ENCODE measurements at regions not wholly inside any gene's neighbourhood (a gene's known extent, or its start where the extent isn't known, plus 50 kb on each side); places are given as distances from the start of the nearest gene placed in this dataset.
"Not testable (repeated sequence)": the region's sequence is repeated elsewhere in the genome, so short reads cannot be mapped to it uniquely, and the experiment has no call there.

GRCh38 chr4:17251101-17251500 lies 260.8 kb downstream of the QDPR start:
- H3K36me3 ChIP-seq (ENCODE audit: control insufficient read depth, insufficient read depth, low read length), result no peaks in the 10 kb centered on the region
- no peaks in the 10 kb centered on the region for H3K27me3 ChIP-seq (ENCODE audit: control insufficient read depth, insufficient read depth, low read length)
- DNase-seq, result no peak
- no peak overlapping the region for H3K4me3 ChIP-seq (ENCODE audit: low read length)
- no peaks in the 10 kb centered on the region for H3K4me1 ChIP-seq (ENCODE audit: control insufficient read depth, insufficient read depth, low read length)
- no peak overlapping the region for H3K27ac ChIP-seq (ENCODE audit: low read length)
- WGBS (ENCODE audit: insufficient coverage, low lambda C conversion rate), result 52% methylated on average over 2 of the region's 3 CpGs
- H3K9me3 ChIP-seq (ENCODE audit: control insufficient read depth, low read depth, low read length), result no peaks in the 10 kb centered on the region

GRCh38 chr4:17250591-17250990 lies 261.3 kb downstream of the QDPR start:
- no CpG with 5 or more reads among the region's 4 CpGs for WGBS (ENCODE audit: insufficient coverage, low lambda C conversion rate)
- Histone ChIP-seq H3K9me3 (ENCODE audit: control insufficient read depth, low read depth, low read length) (no peaks in the 10 kb centered on the region), H3K27ac (ENCODE audit: low read length) (no peak overlapping the region), H3K27me3 (ENCODE audit: control insufficient read depth, insufficient read depth, low read length) (no peaks in the 10 kb centered on the region), H3K4me1 (ENCODE audit: control insufficient read depth, insufficient read depth, low read length) (no peaks in the 10 kb centered on the region), H3K36me3 (ENCODE audit: control insufficient read depth, insufficient read depth, low read length) (no peaks in the 10 kb centered on the region), H3K4me3 (ENCODE audit: low read length) (no peak overlapping the region)
- DNase-seq, result no peak

GRCh38 chr4:17246656-17247055 lies 265.2 kb downstream of the QDPR start:
- Histone ChIP-seq H3K9me3 (ENCODE audit: control insufficient read depth, low read depth, low read length) (no peaks in the 10 kb centered on the region), H3K27ac (ENCODE audit: low read length) (no peak overlapping the region), H3K4me3 (ENCODE audit: low read length) (no peak overlapping the region), H3K4me1 (ENCODE audit: control insufficient read depth, insufficient read depth, low read length) (no peaks in the 10 kb centered on the region), H3K36me3 (ENCODE audit: control insufficient read depth, insufficient read depth, low read length) (no peaks in the 10 kb centered on the region), H3K27me3 (ENCODE audit: control insufficient read depth, insufficient read depth, low read length) (no peaks in the 10 kb centered on the region)
- no peak for DNase-seq
- 80% methylated on average over 2 of the region's 2 CpGs for WGBS (ENCODE audit: insufficient coverage, low lambda C conversion rate)

- Histone ChIP-seq H3K4me3 (ENCODE audit: low read length) (no peak overlapping the region), H3K27ac (ENCODE audit: low read length) (no peak overlapping the region), H3K27me3 (ENCODE audit: control insufficient read depth, insufficient read depth, low read length) (no peaks in the 10 kb centered on the region), H3K9me3 (ENCODE audit: control insufficient read depth, low read depth, low read length) (no peaks in the 10 kb centered on the region), H3K36me3 (ENCODE audit: control insufficient read depth, insufficient read depth, low read length) (no peaks in the 10 kb centered on the region), H3K4me1 (ENCODE audit: control insufficient read depth, insufficient read depth, low read length) (no peaks in the 10 kb centered on the region)
- no peak for DNase-seq
- 83% methylated on average over 1 of the region's 1 CpG for WGBS (ENCODE audit: insufficient coverage, low lambda C conversion rate)
Measured at GRCh38 chr4:17241835-17242234, 270.1 kb downstream of the QDPR start.

GRCh38 chr4:17238633-17239032 lies 273.3 kb downstream of the QDPR start:
- 85% methylated on average over 5 of the region's 6 CpGs for WGBS (ENCODE audit: insufficient coverage, low lambda C conversion rate)
- no peaks in the 10 kb centered on the region for H3K4me1 ChIP-seq (ENCODE audit: control insufficient read depth, insufficient read depth, low read length)
- no peaks in the 10 kb centered on the region for H3K9me3 ChIP-seq (ENCODE audit: control insufficient read depth, low read depth, low read length)
- no peak for DNase-seq
- H3K4me3 ChIP-seq (ENCODE audit: low read length), result no peak overlapping the region
- no peak overlapping the region for H3K27ac ChIP-seq (ENCODE audit: low read length)
- no peaks in the 10 kb centered on the region for H3K27me3 ChIP-seq (ENCODE audit: control insufficient read depth, insufficient read depth, low read length)
- no peaks in the 10 kb centered on the region for H3K36me3 ChIP-seq (ENCODE audit: control insufficient read depth, insufficient read depth, low read length)

- WGBS (ENCODE audit: insufficient coverage, low lambda C conversion rate), result no CpG with 5 or more reads among the region's 1 CpG
Measured at GRCh38 chr4:17236686-17237085, 275.2 kb downstream of the QDPR start.

GRCh38 chr4:17234678-17235077 lies 277.2 kb downstream of the QDPR start:
- Histone ChIP-seq H3K27ac (ENCODE audit: low read length) (no peak overlapping the region), H3K4me1 (ENCODE audit: control insufficient read depth, insufficient read depth, low read length) (no peaks in the 10 kb centered on the region), H3K27me3 (ENCODE audit: control insufficient read depth, insufficient read depth, low read length) (no peaks in the 10 kb centered on the region), H3K36me3 (ENCODE audit: control insufficient read depth, insufficient read depth, low read length) (no peaks in the 10 kb centered on the region), H3K4me3 (ENCODE audit: low read length) (no peak overlapping the region), H3K9me3 (ENCODE audit: control insufficient read depth, low read depth, low read length) (no peaks in the 10 kb centered on the region)
- WGBS (ENCODE audit: insufficient coverage, low lambda C conversion rate), result 80% methylated on average over 1 of the region's 1 CpG
- no peak for DNase-seq

More at GRCh38 chr4:17236686-17237085, 275.2 kb downstream of the QDPR start:
- Histone ChIP-seq H3K9me3 (ENCODE audit: control insufficient read depth, low read depth, low read length) (no peaks in the 10 kb centered on the region), H3K4me3 (ENCODE audit: low read length) (no peak overlapping the region), H3K4me1 (ENCODE audit: control insufficient read depth, insufficient read depth, low read length) (no peaks in the 10 kb centered on the region), H3K27me3 (ENCODE audit: control insufficient read depth, insufficient read depth, low read length) (no peaks in the 10 kb centered on the region), H3K36me3 (ENCODE audit: control insufficient read depth, insufficient read depth, low read length) (no peaks in the 10 kb centered on the region), H3K27ac (ENCODE audit: low read length) (no peak overlapping the region)
- no peak for DNase-seq

GRCh38 chr4:17232566-17233253 lies 279.2 kb downstream of the QDPR start:
- DNase-seq, result peak; percentile 9
- Histone ChIP-seq H3K9me3 (ENCODE audit: control insufficient read depth, low read depth, low read length) (no peaks in the 10 kb centered on the region), H3K36me3 (ENCODE audit: control insufficient read depth, insufficient read depth, low read length) (no peaks in the 10 kb centered on the region), H3K4me1 (ENCODE audit: control insufficient read depth, insufficient read depth, low read length) (no peaks in the 10 kb centered on the region), H3K27ac (ENCODE audit: low read length) (no peak overlapping the region), H3K27me3 (ENCODE audit: control insufficient read depth, insufficient read depth, low read length) (no peaks in the 10 kb centered on the region), H3K4me3 (ENCODE audit: low read length) (no peak overlapping the region)
- no CpG with 5 or more reads among the region's 3 CpGs for WGBS (ENCODE audit: insufficient coverage, low lambda C conversion rate)

GRCh38 chr4:17231880-17232475 lies 279.9 kb downstream of the QDPR start:
- H3K9me3 ChIP-seq (ENCODE audit: control insufficient read depth, low read depth, low read length); H3K27ac ChIP-seq (ENCODE audit: low read length); H3K36me3 ChIP-seq (ENCODE audit: control insufficient read depth, insufficient read depth, low read length); H3K4me1 ChIP-seq (ENCODE audit: control insufficient read depth, insufficient read depth, low read length); H3K27me3 ChIP-seq (ENCODE audit: control insufficient read depth, insufficient read depth, low read length); DNase-seq; H3K4me3 ChIP-seq (ENCODE audit: low read length): not testable (repeated sequence)
- WGBS (ENCODE audit: insufficient coverage, low lambda C conversion rate), result 63% methylated on average over 1 of the region's 9 CpGs

GRCh38 chr4:17230727-17231126 lies 281.2 kb downstream of the QDPR start:
- 80% methylated on average over 1 of the region's 1 CpG for WGBS (ENCODE audit: insufficient coverage, low lambda C conversion rate)
- H3K4me1 ChIP-seq (ENCODE audit: control insufficient read depth, insufficient read depth, low read length), result no peaks in the 10 kb centered on the region
- no peaks in the 10 kb centered on the region for H3K9me3 ChIP-seq (ENCODE audit: control insufficient read depth, low read depth, low read length)
- DNase-seq, result no peak
- H3K27me3 ChIP-seq (ENCODE audit: control insufficient read depth, insufficient read depth, low read length), result no peaks in the 10 kb centered on the region
- no peaks in the 10 kb centered on the region for H3K36me3 ChIP-seq (ENCODE audit: control insufficient read depth, insufficient read depth, low read length)
- H3K4me3 ChIP-seq (ENCODE audit: low read length), result no peak overlapping the region
- no peak overlapping the region for H3K27ac ChIP-seq (ENCODE audit: low read length)

GRCh38 chr4:17220816-17221215 lies 291.1 kb downstream of the QDPR start:
- Histone ChIP-seq H3K27me3 (ENCODE audit: control insufficient read depth, insufficient read depth, low read length) (no peaks in the 10 kb centered on the region), H3K36me3 (ENCODE audit: control insufficient read depth, insufficient read depth, low read length) (no peaks in the 10 kb centered on the region), H3K4me3 (ENCODE audit: low read length) (no peak overlapping the region), H3K9me3 (ENCODE audit: control insufficient read depth, low read depth, low read length) (no peaks in the 10 kb centered on the region), H3K27ac (ENCODE audit: low read length) (no peak overlapping the region), H3K4me1 (ENCODE audit: control insufficient read depth, insufficient read depth, low read length) (no peaks in the 10 kb centered on the region)
- no peak for DNase-seq
